HG03045 (cell line): ENCODE measurements at regions not wholly inside any gene's neighbourhood (a gene's known extent, or its start where the extent isn't known, plus 50 kb on each side); places are given as distances from the start of the nearest gene placed in this dataset.

Source experiments
- ATAC-seq: cut with Tn5 transposase; IDR thresholded peaks from one replicate; pipeline ENCODE4 v1.9.1; 2021; ENCODE audit warnings: mild to moderate bottlenecking, moderate library complexity; ENCODE audit not compliant: unreplicated experiment

DNA sequence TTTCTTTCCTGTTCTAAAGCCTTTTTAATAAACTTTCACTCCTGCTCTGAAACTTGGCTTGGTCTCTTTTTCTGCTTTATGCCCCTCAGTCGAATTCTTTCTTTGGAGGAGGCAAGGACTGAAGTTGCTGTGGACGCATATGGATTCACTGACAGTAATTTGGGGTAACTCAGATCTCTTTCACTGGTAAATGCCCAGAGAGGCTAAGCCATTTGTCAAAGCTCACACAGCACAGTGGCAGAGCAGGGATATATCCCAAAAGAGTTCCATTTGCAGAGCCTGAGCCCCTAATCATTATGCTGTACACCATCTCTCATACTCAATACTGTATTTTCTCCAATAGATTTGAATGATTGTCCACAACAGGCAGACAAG lies 72.3 kb upstream of the GALNT15 start:
- ATAC-seq = no peak

DNA sequence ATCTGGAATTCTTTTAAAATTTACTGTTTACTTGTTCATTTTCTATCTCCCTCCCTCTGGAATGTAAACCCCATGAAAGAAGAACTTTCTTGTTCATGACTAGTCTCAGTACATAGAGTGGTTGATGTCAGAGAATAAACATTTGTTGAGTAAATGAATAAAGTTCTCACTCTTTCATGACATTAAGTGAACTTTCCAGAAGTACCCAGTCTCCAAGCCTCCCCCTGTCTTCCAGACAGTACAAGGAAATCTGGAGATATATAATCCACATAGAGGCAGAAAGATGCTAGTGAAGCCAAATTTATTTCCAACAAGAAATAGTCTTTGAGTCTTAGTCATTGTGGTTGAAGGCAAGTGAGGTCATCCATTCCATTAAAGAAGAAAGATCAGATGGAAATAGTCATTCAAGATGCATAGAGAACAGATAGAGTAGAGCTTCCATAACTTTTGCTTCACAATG lies 71.5 kb upstream of the GALNT15 start:
- no peak for ATAC-seq

DNA sequence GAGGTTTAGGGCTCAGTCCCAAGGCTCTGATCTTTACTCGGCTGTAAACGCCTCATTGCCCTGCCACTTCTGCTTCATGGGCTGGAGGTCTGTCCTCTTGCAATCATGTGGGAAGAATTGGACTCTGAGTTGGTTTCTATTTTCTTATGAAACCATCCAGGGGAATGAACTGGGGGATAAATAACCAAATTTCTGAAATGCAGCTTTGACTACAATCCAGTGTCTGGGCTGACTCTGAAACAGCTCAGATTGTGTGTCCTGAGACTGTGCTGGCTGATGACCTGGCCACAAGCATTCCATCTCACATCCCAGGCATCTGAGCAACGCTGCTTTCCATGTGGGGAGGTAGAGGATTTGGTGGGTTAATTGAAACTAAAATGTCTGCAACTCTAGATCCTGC lies 71.0 kb upstream of the GALNT15 start:
- no peak for ATAC-seq

DNA sequence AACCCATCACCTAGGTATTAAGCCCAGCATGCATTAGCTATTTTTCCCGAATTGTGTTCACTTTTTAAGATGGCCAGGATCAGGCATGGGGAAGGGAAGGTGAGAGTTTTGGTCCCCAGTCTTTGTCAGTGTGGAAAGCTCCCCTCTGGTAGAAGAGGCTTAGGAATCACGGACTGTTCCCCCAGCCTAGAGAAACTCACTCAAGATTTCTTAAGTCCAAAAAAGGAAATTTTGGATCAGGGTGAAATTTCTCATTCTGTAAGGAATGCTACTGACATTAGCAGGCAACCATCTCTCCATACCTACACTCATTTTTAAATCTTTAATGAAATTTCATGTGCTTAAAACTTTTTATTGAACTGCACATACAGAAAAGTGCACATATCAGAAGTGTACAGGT lies 70.3 kb upstream of the GALNT15 start:
- ATAC-seq = no peak

DNA sequence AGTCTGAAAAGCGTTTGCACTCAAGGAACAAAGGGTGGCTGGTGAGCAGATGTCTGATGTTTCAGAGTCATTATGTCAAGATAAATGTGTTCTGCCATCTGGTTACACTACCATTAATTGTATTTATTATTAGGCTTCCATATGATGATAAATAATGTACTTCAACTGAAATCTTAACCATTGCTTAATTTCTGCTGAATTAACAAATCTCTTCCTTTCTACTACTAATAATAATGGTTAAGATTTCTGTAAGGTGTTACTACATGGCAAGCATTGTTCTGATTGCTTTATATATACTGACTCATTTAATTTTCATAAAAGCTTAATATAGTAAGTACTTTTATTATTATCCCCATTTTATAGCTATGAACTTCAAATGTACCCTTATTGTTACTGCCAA lies 68.4 kb upstream of the GALNT15 start:
- no peak for ATAC-seq

DNA sequence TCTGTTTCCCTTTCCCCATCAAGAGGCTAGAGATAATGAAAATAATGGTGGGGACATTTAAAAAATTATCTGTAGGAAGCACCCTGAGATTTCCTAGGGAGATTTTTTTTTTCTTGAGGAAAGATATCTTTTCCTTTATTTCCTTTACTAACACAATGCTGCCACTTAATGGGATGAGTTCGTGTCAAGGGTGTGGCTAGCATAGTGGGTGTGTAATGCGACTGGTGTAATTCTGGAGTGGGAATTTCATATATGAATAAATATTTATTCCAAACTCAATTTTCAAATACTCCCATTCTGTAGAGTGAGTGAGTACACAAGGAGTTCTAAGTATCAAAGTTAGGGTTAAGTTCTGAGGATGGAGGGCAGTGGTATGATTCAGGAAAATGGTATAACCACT lies 66.1 kb upstream of the GALNT15 start:
- no peak for ATAC-seq

DNA sequence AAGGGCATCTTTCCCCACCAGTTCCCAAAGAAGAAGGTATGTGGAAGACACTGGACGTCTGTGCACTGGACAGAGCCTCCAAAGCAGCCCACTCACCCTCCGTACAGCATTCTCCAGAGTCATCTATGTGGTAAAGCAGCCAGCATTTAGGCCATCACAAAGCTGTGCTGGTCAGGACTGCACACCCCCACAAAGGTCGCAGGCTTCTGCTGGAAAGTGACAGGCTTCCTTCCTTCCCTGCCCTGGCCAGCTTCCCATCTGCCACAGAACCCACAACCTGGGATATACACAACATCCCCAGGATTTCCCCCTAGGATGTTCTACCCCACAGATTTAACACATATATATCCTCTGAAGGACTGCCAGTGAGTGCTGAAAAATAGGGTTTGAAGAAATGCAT lies 64.6 kb upstream of the GALNT15 start:
- no peak for ATAC-seq

DNA sequence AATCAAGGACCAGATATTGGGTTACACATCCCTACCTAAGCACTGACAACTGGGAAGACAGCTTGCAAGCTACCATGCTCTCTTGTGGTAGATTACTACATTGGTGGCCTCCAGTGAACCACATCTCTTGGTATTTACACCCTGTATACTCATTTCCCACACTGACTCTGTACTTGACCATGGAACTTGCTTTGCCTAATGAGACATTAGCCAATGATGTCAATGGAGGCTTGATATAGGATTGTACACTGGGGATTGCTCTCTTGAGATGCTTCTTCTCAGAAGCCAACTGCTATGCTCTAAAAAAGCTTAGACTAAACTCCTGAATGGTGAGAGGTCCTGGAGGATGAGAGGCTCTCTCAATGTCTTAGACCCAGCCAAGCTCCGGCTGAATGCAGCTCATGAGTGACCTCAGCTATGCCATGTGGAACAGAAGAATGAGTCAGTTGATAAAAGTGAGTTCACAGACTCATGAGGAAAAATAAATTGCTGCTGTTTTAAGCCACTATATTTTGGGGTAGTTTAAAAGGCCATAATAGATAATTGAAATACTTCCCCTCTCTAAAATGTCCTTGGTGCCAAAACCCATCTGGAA lies 61.5 kb upstream of the GALNT15 start:
- ATAC-seq = no peak

DNA sequence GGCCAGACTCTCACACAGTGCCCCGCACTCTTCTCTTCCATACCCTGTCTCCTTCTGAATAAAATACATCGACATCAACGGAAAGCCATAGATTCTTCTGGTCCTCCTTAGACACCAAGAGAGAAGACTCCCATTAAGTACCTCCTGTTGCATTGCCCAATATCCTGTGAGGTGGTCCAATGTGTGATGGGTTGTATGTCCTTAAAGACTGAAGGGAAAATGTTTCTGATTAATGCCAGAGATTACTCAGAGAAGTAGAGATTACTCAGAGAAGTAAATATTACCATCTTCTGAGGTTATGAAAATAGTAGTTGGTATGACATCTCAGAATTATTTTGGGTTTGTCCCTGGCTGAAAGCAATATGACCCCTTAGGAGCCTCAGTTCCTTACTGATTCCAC lies 60.8 kb upstream of the GALNT15 start:
- ATAC-seq = no peak

DNA sequence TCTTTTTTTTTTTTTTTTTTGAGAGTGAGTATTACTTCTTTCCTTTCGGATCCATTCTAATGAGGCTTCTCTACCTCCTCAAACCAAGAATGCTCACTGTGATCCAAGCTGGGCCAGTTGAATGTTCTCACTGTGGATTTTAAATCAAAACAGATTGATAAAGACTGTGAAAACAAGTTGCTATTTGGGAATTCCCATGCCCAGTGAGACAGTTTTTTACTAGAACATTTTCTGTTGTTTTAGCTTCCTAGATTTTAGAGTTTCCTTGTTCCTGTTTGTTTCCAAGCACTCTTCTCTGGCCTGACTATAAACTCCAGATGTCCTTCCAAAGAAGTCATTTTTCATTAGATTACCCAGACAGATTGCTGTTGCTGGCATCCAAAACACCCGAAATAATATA lies 60.1 kb upstream of the GALNT15 start:
- ATAC-seq = no peak

DNA sequence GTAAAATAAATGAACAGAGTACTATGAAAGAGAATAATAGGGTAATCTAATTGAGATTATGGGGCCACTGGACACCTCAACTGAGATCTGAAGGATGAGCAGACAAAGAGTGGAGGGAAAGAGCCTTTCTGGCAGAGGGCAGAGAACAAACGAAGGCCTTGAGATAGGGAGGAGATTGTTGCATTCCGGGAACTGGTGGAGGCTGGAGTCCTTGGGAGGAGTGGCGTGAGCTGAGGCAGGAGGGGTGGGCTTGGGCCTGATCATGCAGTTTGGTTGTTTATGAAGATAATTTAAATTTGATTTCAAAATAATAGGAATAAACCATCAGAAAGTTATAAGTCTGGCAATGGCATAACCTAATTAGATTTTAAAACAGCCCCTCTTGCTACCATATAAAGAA lies 59.5 kb upstream of the GALNT15 start:
- ATAC-seq = no peak

DNA sequence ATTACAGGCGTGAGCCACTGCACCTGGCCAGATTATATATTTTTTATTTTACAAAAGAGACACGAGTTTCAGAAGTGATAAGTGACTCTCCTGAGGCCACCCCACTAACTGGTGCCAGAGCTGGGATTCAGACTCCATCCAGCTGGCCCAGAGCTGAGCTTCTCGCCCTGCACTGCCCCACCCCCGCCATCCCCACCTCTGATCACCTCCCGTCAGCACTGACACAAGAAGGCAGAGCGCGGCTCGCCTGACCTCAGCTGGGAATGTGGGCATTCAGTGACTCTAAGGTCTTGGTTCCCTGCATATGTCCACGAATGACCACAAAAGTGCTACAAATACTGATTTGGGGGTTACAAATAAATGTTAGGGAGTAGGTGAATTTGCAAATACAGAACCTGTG lies 56.1 kb upstream of the GALNT15 start:
- ATAC-seq = no peak

DNA sequence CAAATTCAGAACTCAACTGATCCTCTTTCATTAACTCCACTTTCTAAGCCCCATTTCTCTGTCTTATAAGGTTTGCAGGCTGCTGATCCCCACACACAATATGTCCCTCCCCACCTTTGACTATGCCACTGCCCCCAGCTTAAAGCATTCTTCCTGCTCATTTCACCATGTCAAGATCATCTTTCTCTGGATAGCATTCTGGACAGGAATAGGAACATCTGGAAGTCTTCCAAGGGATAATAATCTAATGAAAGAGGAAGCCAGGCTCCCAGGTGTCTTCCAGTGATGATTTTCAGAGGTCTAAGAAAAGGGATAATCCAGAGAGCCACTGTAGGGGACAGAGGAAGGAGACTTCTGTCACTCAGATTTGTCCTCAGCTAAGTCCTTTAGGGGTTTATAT lies 54.6 kb upstream of the GALNT15 start:
- ATAC-seq = no peak

DNA sequence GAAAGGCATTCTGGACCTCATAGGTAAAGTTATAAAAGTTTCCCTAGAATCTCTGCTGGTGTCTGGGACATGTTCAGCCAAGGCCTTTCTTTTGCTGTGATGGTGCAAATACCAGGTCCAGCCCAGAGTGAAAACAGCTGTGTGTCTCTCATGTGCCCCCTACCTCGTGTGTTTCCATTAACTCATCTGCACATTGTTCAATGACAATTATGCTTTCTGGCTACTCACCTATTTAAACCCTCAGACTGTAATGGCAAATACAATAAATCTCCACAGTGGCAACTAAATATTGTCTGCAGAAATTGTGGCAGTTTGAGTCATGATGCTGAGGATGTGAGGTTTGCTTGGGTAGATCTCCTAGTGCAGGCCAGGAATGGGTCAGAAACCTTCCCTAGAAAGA lies 53.1 kb upstream of the GALNT15 start:
- ATAC-seq = no peak

DNA sequence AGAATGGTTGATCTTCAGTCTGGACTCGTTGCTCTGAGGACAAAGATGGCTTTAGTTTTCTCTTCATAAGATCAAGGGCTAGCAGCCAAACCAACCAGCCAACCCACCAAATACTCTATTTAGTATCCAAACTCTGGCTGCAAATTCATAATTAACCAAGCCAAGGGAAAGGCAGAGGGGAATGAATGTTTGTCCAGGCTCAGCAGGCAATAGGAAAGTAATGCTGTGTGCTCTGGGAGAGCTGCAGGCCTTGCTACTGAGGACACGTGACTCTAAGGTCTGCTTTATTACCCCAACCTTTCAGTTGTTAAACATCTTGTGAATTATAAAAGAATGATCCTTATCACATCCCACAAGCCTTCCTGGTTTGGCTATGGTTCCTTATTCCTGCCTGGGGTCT lies 52.3 kb upstream of the GALNT15 start:
- no peak for ATAC-seq

DNA sequence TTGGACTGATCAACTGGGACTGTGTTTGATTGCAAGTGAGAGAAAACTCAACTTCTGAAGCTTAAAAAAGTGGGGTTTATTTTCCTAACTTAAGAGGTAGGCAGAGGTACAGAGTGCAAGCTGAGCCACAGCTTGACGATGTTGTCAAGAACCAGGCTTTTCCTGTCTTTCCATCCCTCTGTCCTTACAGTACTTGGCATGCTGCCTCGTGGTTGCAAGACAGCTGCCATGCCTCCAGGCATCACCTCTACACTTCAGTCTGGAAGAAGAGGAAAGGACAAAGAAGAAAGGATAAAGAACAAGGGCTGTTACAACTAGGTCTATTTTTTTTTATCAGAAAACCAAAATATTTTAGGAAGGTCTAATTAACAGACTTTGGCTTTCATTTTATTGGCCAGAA lies 51.8 kb upstream of the GALNT15 start:
- no peak for ATAC-seq

DNA sequence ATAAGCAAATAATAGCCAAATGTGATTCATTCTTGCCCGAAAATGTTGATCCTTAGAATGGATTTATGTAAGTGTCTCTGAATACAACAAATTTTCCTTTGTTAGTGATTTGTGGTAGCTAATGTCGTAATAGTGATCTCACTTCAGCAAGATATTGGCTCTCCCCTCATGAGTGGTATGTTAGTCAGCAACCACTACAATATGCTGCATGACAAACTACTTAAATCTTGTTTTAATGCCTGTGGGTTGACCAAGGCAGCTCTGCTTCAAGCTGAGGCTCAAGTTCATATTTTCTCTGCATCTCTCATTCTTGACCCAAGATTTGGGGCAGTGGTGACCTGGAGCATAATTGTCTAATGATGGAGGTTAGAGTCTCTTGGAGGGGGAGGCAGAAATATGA lies 49.8 kb upstream of the GALNT15 start:
- ATAC-seq = no peak
